ENCODE measurements at regions not wholly inside any gene's neighbourhood (a gene's known extent, or its start where the extent isn't known, plus 50 kb on each side); places are given as distances from the start of the nearest gene placed in this dataset.
"Not testable (repeated sequence)": the region's sequence is repeated elsewhere in the genome, so short reads cannot be mapped to it uniquely, and the experiment has no call there.

- intact Hi-C loops (cut with micrococcal nuclease), result not testable (repeated sequence)
Observed at GRCh38 chrY:12446486-12447265, 254.4 kb upstream of the USP9Y start.

GRCh38 chrY:12448561-12448960 lies 252.5 kb upstream of the USP9Y start:
- intact Hi-C loops (cut with micrococcal nuclease), result not testable (repeated sequence)

GRCh38 chrY:12453318-12453717 lies 247.7 kb upstream of the USP9Y start:
- intact Hi-C loops (cut with micrococcal nuclease), result not testable (repeated sequence)

- intact Hi-C loops (cut with micrococcal nuclease), result no loop called here
Observed at GRCh38 chrY:12459965-12460364, 241.1 kb upstream of the USP9Y start.

GRCh38 chrY:12464155-12464554 lies 236.9 kb upstream of the USP9Y start:
- intact Hi-C loops (cut with micrococcal nuclease), result no loop called here

GRCh38 chrY:12465706-12466105 lies 235.3 kb upstream of the USP9Y start:
- intact Hi-C loops (cut with micrococcal nuclease), result no loop called here

GRCh38 chrY:12469081-12469480 lies 231.9 kb upstream of the USP9Y start:
- intact Hi-C loops (cut with micrococcal nuclease), result no loop called here

GRCh38 chrY:12474472-12474871 lies 226.6 kb upstream of the USP9Y start:
- intact Hi-C loops (cut with micrococcal nuclease), result no loop called here

GRCh38 chrY:12479382-12479781 lies 221.6 kb upstream of the USP9Y start:
- intact Hi-C loops (cut with micrococcal nuclease), result loop anchor here (5.0 kb wide), 1 partner anchor 328 kb away; no protein-coding TSS in a partner anchor

GRCh38 chrY:12483394-12483793 lies 217.6 kb upstream of the USP9Y start:
- intact Hi-C loops (cut with micrococcal nuclease), result no loop called here

- intact Hi-C loops (cut with micrococcal nuclease), result no loop called here
Observed at GRCh38 chrY:12490558-12491209, 210.3 kb upstream of the USP9Y start.

GRCh38 chrY:12492218-12492617 lies 208.8 kb upstream of the USP9Y start:
- intact Hi-C loops (cut with micrococcal nuclease), result no loop called here

GRCh38 chrY:12496007-12496406 lies 205.0 kb upstream of the USP9Y start:
- intact Hi-C loops (cut with micrococcal nuclease), result no loop called here

- intact Hi-C loops (cut with micrococcal nuclease), result no loop called here
Observed at GRCh38 chrY:12500096-12500495, 200.9 kb upstream of the USP9Y start.

GRCh38 chrY:12504028-12504427 lies 197.0 kb upstream of the USP9Y start:
- intact Hi-C loops (cut with micrococcal nuclease), result not testable (repeated sequence)

- intact Hi-C loops (cut with micrococcal nuclease), result no loop called here
Observed at GRCh38 chrY:12517338-12517737, 183.7 kb upstream of the USP9Y start.

GRCh38 chrY:12525206-12525605 lies 175.8 kb upstream of the USP9Y start:
- intact Hi-C loops (cut with micrococcal nuclease), result no loop called here

- intact Hi-C loops (cut with micrococcal nuclease), result no loop called here
Observed at GRCh38 chrY:12526362-12527063, 174.5 kb upstream of the USP9Y start.

GRCh38 chrY:12537226-12537854 lies 163.7 kb upstream of the USP9Y start:
- intact Hi-C loops (cut with micrococcal nuclease), result no loop called here

- intact Hi-C loops (cut with micrococcal nuclease), result no loop called here
Observed at GRCh38 chrY:12546746-12547420, 154.1 kb upstream of the USP9Y start.
